ENCODE measurements at regions not wholly inside any gene's neighbourhood (a gene's known extent, or its start where the extent isn't known, plus 50 kb on each side); places are given as distances from the start of the nearest gene placed in this dataset.

- no peaks in the 10 kb centered on the region for H3K27me3 ChIP-seq (ENCODE audit: insufficient read depth, low read length)
- no peak overlapping the region for H2AFZ ChIP-seq (ENCODE audit: low read length)
- H3K9me3 ChIP-seq (ENCODE audit: low read length), result no peaks in the 10 kb centered on the region
- no peak overlapping the region for H3K27ac ChIP-seq (ENCODE audit: low read depth, low read length, poor library complexity, severe bottlenecking)
- H3K9ac ChIP-seq (ENCODE audit: low read length), result no peak overlapping the region
- no peaks in the 10 kb centered on the region for H4K20me1 ChIP-seq (ENCODE audit: insufficient read depth, low read length)
- no peak overlapping the region for H3K4me3 ChIP-seq (ENCODE audit: low read depth, low read length, poor library complexity, severe bottlenecking)
- H3K4me1 ChIP-seq (ENCODE audit: insufficient read depth, low read length, severe bottlenecking), result no peaks in the 10 kb centered on the region
- no peaks in the 10 kb centered on the region for H3F3A ChIP-seq (ENCODE audit: insufficient read depth, low read length)
- no peak for TF ChIP-seq EZH2 (IDR thresholded peaks at IDR 0.05; ENCODE audit: borderline replicate concordance, low read length)
- TF ChIP-seq CTCF (IDR thresholded peaks at IDR 0.05; ENCODE audit: low read length), result no peak
- no peaks in the 10 kb centered on the region for H3K79me2 ChIP-seq (ENCODE audit: insufficient read depth, low read length)
- H3K4me2 ChIP-seq (ENCODE audit: low read length), result no peak overlapping the region
- no peaks in the 10 kb centered on the region for H3K9me2 ChIP-seq (ENCODE audit: low read depth, low read length)
- H3K36me3 ChIP-seq (ENCODE audit: insufficient read depth, low read length), result no peaks in the 10 kb centered on the region
These were observed 133.6 kb upstream of the TUT7 start for GRCh38 chr9:86487838-86488233.

GRCh38 chr9:86486891-86487837 lies 133.0 kb upstream of the TUT7 start:
- Histone ChIP-seq H2AFZ (ENCODE audit: low read length) (no peak overlapping the region), H3K4me1 (ENCODE audit: insufficient read depth, low read length, severe bottlenecking) (no peaks in the 10 kb centered on the region), H3K27me3 (ENCODE audit: insufficient read depth, low read length) (no peaks in the 10 kb centered on the region), H3K4me2 (ENCODE audit: low read length) (no peak overlapping the region), H3K4me3 (ENCODE audit: low read depth, low read length, poor library complexity, severe bottlenecking) (no peak overlapping the region), H4K20me1 (ENCODE audit: insufficient read depth, low read length) (no peaks in the 10 kb centered on the region), H3K79me2 (ENCODE audit: insufficient read depth, low read length) (no peaks in the 10 kb centered on the region), H3K9me3 (ENCODE audit: low read length) (no peaks in the 10 kb centered on the region), H3K9ac (ENCODE audit: low read length) (no peak overlapping the region), H3K36me3 (ENCODE audit: insufficient read depth, low read length) (no peaks in the 10 kb centered on the region), H3K9me2 (ENCODE audit: low read depth, low read length) (no peaks in the 10 kb centered on the region), H3K27ac (ENCODE audit: low read depth, low read length, poor library complexity, severe bottlenecking) (no peak overlapping the region), H3F3A (ENCODE audit: insufficient read depth, low read length) (no peaks in the 10 kb centered on the region)
- TF ChIP-seq EZH2 (IDR thresholded peaks at IDR 0.05; ENCODE audit: borderline replicate concordance, low read length) (no peak), CTCF (IDR thresholded peaks at IDR 0.05; ENCODE audit: low read length) (peak; percentile 56)

- Histone ChIP-seq H3K4me2 (ENCODE audit: low read length) (no peak overlapping the region), H3K4me3 (ENCODE audit: low read depth, low read length, poor library complexity, severe bottlenecking) (no peak overlapping the region), H3K9me3 (ENCODE audit: low read length) (no peaks in the 10 kb centered on the region), H3K79me2 (ENCODE audit: insufficient read depth, low read length) (no peaks in the 10 kb centered on the region), H3K9me2 (ENCODE audit: low read depth, low read length) (no peaks in the 10 kb centered on the region), H3K36me3 (ENCODE audit: insufficient read depth, low read length) (no peaks in the 10 kb centered on the region), H3K27me3 (ENCODE audit: insufficient read depth, low read length) (no peaks in the 10 kb centered on the region), H3K4me1 (ENCODE audit: insufficient read depth, low read length, severe bottlenecking) (no peaks in the 10 kb centered on the region), H2AFZ (ENCODE audit: low read length) (no peak overlapping the region), H3F3A (ENCODE audit: insufficient read depth, low read length) (no peaks in the 10 kb centered on the region), H3K27ac (ENCODE audit: low read depth, low read length, poor library complexity, severe bottlenecking) (no peak overlapping the region), H3K9ac (ENCODE audit: low read length) (no peak overlapping the region), H4K20me1 (ENCODE audit: insufficient read depth, low read length) (no peaks in the 10 kb centered on the region)
- TF ChIP-seq CTCF (IDR thresholded peaks at IDR 0.05; ENCODE audit: low read length) (no peak), EZH2 (IDR thresholded peaks at IDR 0.05; ENCODE audit: borderline replicate concordance, low read length) (no peak)
These were observed 131.1 kb upstream of the TUT7 start for GRCh38 chr9:86485359-86485758.

All from OCI-LY1 (cell line).